Uterus (tissue), 3 donors: ENCODE measurements at regions not wholly inside any gene's neighbourhood (a gene's known extent, or its start where the extent isn't known, plus 50 kb on each side); places are given as distances from the start of the nearest gene placed in this dataset.

Source experiments
- DNase-seq, 2 donors: peaks; one replicate each; pipeline ENCODE4 v3.0.0-alpha.2; 2019 to 2020
- H3K27ac ChIP-seq, 2 donors: fragments of 200-600 bp; sonication (generic); 1 replicate in 1 of 2; 2 replicates in 1 of 2; pipeline ENCODE4 v1.5.1; 2016 to 2018
- H3K27me3 ChIP-seq, 2 donors: fragments of 200-600 bp; sonication (generic); one replicate each; pipeline ENCODE4 v1.5.1; 2018 to 2019; ENCODE audit warnings: control low read depth in 1 of 2
- H3K36me3 ChIP-seq, 2 donors: fragments of 200-600 bp; sonication (generic); one replicate each; pipeline ENCODE4 v1.5.1; 2019; ENCODE audit warnings: control low read depth in 1 of 2
- H3K4me1 ChIP-seq, 2 donors: fragments of 200-600 bp; sonication (generic); one replicate each; pipeline ENCODE4 v1.5.1; 2018 to 2019; ENCODE audit warnings: control low read depth in 1 of 2
- H3K4me3 ChIP-seq, 2 donors: fragments of 200-600 bp; sonication (generic); 1 replicate in 1 of 2; 2 replicates in 1 of 2; pipeline ENCODE4 v1.5.1; 2018 to 2019; ENCODE audit warnings: mild to moderate bottlenecking in 1 of 2
- H3K9me3 ChIP-seq, 2 donors: fragments of 200-600 bp; sonication (generic); one replicate each; pipeline ENCODE4 v1.5.1; 2019; ENCODE audit warnings: control low read depth in 1 of 2
- POLR2A ChIP-seq, 2 donors: fragments of 450-650 bp; IDR thresholded peaks; one replicate each; pipeline ENCODE4 v1.6.1; 2016; ENCODE audit warnings: antibody characterized with exemption in 2 of 2, mild to moderate bottlenecking in 1 of 2, moderate library complexity in 1 of 2
- intact Hi-C: fragments of 100-400 bp; cut with DNase I; formaldehyde crosslinking; loops from one replicate; pipeline ENCODE4 v1.15.1; 2023; ENCODE audit warnings: low total_unique reads
- TF ChIP-seq, protein P1 (sequence below), 4 experiments: fragments of 200-600 bp in 2 of 4; fragments of 450-650 bp in 2 of 4; sonication (generic) in 2 of 4; IDR thresholded peaks; one replicate each; pipeline ENCODE4 v1.5.1; 2016 to 2019; ENCODE audit warnings: antibody characterized with exemption in 4 of 4, mild to moderate bottlenecking in 2 of 4, moderate library complexity in 1 of 4
- donor health status: DM: yes; HTN: yes; CAD: no.

- H3K9me3 ChIP-seq = no peaks in the 10 kb centered on the region
- intact Hi-C loops = no loop called here
- TF ChIP-seq POLR2A (IDR thresholded peaks at IDR 0.05) = no peak
- TF ChIP-seq, protein P1, sequence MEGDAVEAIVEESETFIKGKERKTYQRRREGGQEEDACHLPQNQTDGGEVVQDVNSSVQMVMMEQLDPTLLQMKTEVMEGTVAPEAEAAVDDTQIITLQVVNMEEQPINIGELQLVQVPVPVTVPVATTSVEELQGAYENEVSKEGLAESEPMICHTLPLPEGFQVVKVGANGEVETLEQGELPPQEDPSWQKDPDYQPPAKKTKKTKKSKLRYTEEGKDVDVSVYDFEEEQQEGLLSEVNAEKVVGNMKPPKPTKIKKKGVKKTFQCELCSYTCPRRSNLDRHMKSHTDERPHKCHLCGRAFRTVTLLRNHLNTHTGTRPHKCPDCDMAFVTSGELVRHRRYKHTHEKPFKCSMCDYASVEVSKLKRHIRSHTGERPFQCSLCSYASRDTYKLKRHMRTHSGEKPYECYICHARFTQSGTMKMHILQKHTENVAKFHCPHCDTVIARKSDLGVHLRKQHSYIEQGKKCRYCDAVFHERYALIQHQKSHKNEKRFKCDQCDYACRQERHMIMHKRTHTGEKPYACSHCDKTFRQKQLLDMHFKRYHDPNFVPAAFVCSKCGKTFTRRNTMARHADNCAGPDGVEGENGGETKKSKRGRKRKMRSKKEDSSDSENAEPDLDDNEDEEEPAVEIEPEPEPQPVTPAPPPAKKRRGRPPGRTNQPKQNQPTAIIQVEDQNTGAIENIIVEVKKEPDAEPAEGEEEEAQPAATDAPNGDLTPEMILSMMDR (IDR thresholded peaks at IDR 0.05) = no peak
- no peak overlapping the region for H3K27ac ChIP-seq
- no peak overlapping the region for H3K4me3 ChIP-seq
- peak in 1 of 2 donors; percentile 39 for DNase-seq
- no peaks in the 10 kb centered on the region for H3K27me3 ChIP-seq
- H3K36me3 ChIP-seq = no peaks in the 10 kb centered on the region
- H3K4me1 ChIP-seq = no peaks in the 10 kb centered on the region
These were observed 85.3 kb upstream of the AKAP12 start for GRCh38 chr6:151154418-151154817.

DNA sequence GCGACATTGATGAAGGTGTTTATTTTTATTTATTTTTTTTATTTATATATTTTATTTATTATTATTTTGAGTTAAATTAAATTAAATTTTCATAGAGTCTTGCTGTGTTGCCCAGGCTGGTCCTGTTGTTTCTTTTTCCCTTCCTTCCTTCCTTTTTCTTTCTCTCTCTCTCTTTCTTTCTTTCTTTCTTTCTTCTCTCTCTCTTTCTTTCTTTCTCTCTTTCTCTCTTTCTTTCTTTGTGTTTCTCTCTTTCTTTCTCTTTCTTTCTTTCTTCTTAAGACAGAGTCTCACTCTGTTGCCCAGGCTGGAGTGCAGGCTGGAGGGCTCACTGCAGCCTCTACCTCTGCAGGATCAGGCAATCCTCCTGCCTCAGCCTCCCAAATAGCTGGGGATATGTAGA, 84.7 kb upstream of the AKAP12 start:
- no peak for DNase-seq
- H3K27me3 ChIP-seq = no peaks in the 10 kb centered on the region
- H3K4me3 ChIP-seq = no peak overlapping the region
- no peaks in the 10 kb centered on the region for H3K4me1 ChIP-seq
- TF ChIP-seq, protein P1 (IDR thresholded peaks at IDR 0.05) = no peak
- TF ChIP-seq POLR2A (IDR thresholded peaks at IDR 0.05) = no peak
- H3K27ac ChIP-seq = no peak overlapping the region
- H3K36me3 ChIP-seq = no peaks in the 10 kb centered on the region
- intact Hi-C loops = no loop called here
- no peaks in the 10 kb centered on the region for H3K9me3 ChIP-seq

GRCh38 chr6:151160929-151161757, 78.6 kb upstream of the AKAP12 start:
- Histone ChIP-seq H3K4me1 (no peaks in the 10 kb centered on the region), H3K9me3 (no peaks in the 10 kb centered on the region), H3K27ac (no peak overlapping the region), H3K36me3 (no peaks in the 10 kb centered on the region), H3K4me3 (no peak overlapping the region), H3K27me3 (no peaks in the 10 kb centered on the region)
- no peak for DNase-seq
- TF ChIP-seq, protein P1 (IDR thresholded peaks at IDR 0.05) = no peak
- no peak for TF ChIP-seq POLR2A (IDR thresholded peaks at IDR 0.05)
- intact Hi-C loops = no loop called here

GRCh38 chr6:151164383-151164782, 75.4 kb upstream of the AKAP12 start:
- H3K9me3 ChIP-seq = no peaks in the 10 kb centered on the region
- no peak for DNase-seq
- intact Hi-C loops = no loop called here
- no peak overlapping the region for H3K27ac ChIP-seq
- H3K36me3 ChIP-seq = no peaks in the 10 kb centered on the region
- H3K4me1 ChIP-seq = no peaks in the 10 kb centered on the region
- H3K4me3 ChIP-seq = no peak overlapping the region
- H3K27me3 ChIP-seq = no peaks in the 10 kb centered on the region
- TF ChIP-seq POLR2A (IDR thresholded peaks at IDR 0.05) = no peak
- TF ChIP-seq, protein P1 (IDR thresholded peaks at IDR 0.05) = no peak

DNA sequence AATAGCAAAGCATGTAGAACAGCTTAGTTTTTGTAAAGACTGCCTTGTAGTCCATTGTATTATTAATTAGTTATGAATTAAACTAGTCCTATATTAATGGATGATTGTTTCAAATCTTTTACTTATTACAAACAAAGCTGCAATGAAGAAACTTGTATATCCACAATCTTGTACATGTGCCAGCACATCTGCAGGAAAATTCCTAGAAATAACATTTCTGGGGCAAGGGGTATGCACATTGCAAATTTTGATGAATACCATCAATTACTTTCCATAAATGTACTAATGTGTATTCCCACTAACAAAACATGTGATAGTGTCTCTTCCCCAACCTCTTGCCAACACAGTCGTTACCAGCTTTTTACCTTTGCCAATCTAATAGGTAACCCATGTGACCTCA, 73.6 kb upstream of the AKAP12 start:
- Histone ChIP-seq H3K4me1 (no peaks in the 10 kb centered on the region), H3K36me3 (no peaks in the 10 kb centered on the region), H3K27ac (no peak overlapping the region), H3K27me3 (no peaks in the 10 kb centered on the region), H3K4me3 (no peak overlapping the region), H3K9me3 (no peaks in the 10 kb centered on the region)
- TF ChIP-seq POLR2A (IDR thresholded peaks at IDR 0.05) = no peak
- TF ChIP-seq, protein P1 (IDR thresholded peaks at IDR 0.05) = no peak
- no peak for DNase-seq
- intact Hi-C loops = no loop called here
